WTC11 (cell line): ENCODE measurements at regions not wholly inside any gene's neighbourhood (a gene's known extent, or its start where the extent isn't known, plus 50 kb on each side); places are given as distances from the start of the nearest gene placed in this dataset.

ENCODE experiments used
- ATAC-seq: fragments of 200-7000 bp; cut with Tn5 transposase; 2 replicates; pipeline ENCODE4 v1.10.0; 2021; ENCODE audit warnings: mild to moderate bottlenecking, moderate library complexity
- CTCF ChIA-PET: fragments of 300-600 bp; sonication (Branson Sonifier 250); formaldehyde crosslinking; loops from one replicate; lab custom pipeline; 2021; ENCODE audit warnings: antibody characterized with exemption; lab: Charles Lee
- POLR2A ChIA-PET: fragments of 350-600 bp; sonication (Branson Sonifier 250); formaldehyde crosslinking; loops from one replicate; lab custom pipeline; 2021; ENCODE audit warnings: antibody characterized with exemption; lab: Charles Lee
- DNase-seq: peaks from one replicate; pipeline ENCODE4 v3.0.0; 2021; ENCODE audit warnings: low spot score
- H3K27ac Mint-ChIP-seq: 2 replicates; pipeline ENCODE4 v1.8.0; 2021; ENCODE audit warnings: mixed read lengths
- H3K27me3 Mint-ChIP-seq: 2 replicates; pipeline ENCODE4 v1.8.0; 2021; ENCODE audit warnings: low read depth, mild to moderate bottlenecking, moderate library complexity, mixed read lengths
- H3K36me3 Mint-ChIP-seq: 2 replicates; pipeline ENCODE4 v1.8.0; 2021; ENCODE audit warnings: mixed read lengths
- H3K4me1 Mint-ChIP-seq: 2 replicates; pipeline ENCODE4 v1.8.0; 2022; ENCODE audit warnings: mixed read lengths
- H3K4me3 Mint-ChIP-seq: 2 replicates; pipeline ENCODE4 v1.8.0; 2021; ENCODE audit warnings: mild to moderate bottlenecking, moderate library complexity, mixed read lengths
- H3K9me3 Mint-ChIP-seq: 2 replicates; pipeline ENCODE4 v1.8.0; 2021; ENCODE audit warnings: mixed read lengths
- ATF1 ChIP-seq: sonication (generic); formaldehyde crosslinking; IDR thresholded peaks from 2 replicates; pipeline ENCODE4 v1.8.1; 2023; ENCODE audit warnings: mild to moderate bottlenecking, moderate library complexity, missing genetic modification reagents
- ETV6 ChIP-seq: sonication (generic); formaldehyde crosslinking; IDR thresholded peaks from 2 replicates; pipeline ENCODE4 v1.8.1; 2022; ENCODE audit warnings: mild to moderate bottlenecking, missing genetic modification reagents
- FOXP1 ChIP-seq: sonication (generic); formaldehyde crosslinking; IDR thresholded peaks from 2 replicates; pipeline ENCODE4 v1.8.0; 2022; ENCODE audit warnings: missing genetic modification reagents, mild to moderate bottlenecking, moderate library complexity, borderline replicate concordance
- HMGA2 ChIP-seq: fragments of 250-450 bp; sonication (Bioruptor Pico); IDR thresholded peaks from 2 replicates; pipeline ENCODE4 v1.4.0; 2021; ENCODE audit warnings: mild to moderate bottlenecking, moderate library complexity
- JAZF1 ChIP-seq: fragments of 250-450 bp; sonication (Bioruptor Pico); IDR thresholded peaks from 2 replicates; pipeline ENCODE4 v1.9.0; 2021; ENCODE audit warnings: moderate library complexity, mild to moderate bottlenecking, inconsistent platforms
- KAT7 ChIP-seq: sonication (generic); formaldehyde crosslinking; IDR thresholded peaks from 2 replicates; pipeline ENCODE4 v1.8.1; 2023; ENCODE audit warnings: missing genetic modification reagents, mild to moderate bottlenecking, borderline replicate concordance
- NFE2L1 ChIP-seq: sonication (generic); formaldehyde crosslinking; IDR thresholded peaks from 2 replicates; pipeline ENCODE4 v1.8.1; 2023; ENCODE audit warnings: missing genetic modification reagents
- NFYB ChIP-seq: sonication (generic); formaldehyde crosslinking; conservative IDR thresholded peaks from 2 replicates; pipeline ENCODE4 v1.8.0; 2022; ENCODE audit warnings: low read depth, missing genetic modification reagents
- NR3C1 ChIP-seq: sonication (generic); formaldehyde crosslinking; conservative IDR thresholded peaks from 2 replicates; pipeline ENCODE4 v1.8.1; 2023; ENCODE audit warnings: low read depth, mild to moderate bottlenecking, missing genetic modification reagents
- SMAD4 ChIP-seq: sonication (generic); formaldehyde crosslinking; IDR thresholded peaks from 2 replicates; pipeline ENCODE4 v1.8.0; 2022; ENCODE audit warnings: mild to moderate bottlenecking, missing genetic modification reagents
- SOX15 ChIP-seq: fragments of 250-450 bp; sonication (Bioruptor Pico); IDR thresholded peaks from 2 replicates; pipeline ENCODE4 v1.9.0; 2021; ENCODE audit warnings: mild to moderate bottlenecking
- ZNF416 ChIP-seq: fragments of 250-450 bp; sonication (Bioruptor Pico); IDR thresholded peaks from 2 replicates; pipeline ENCODE4 v1.9.0; 2021; ENCODE audit warnings: mild to moderate bottlenecking, inconsistent platforms
- ZNF423 ChIP-seq: fragments of 250-450 bp; sonication (Bioruptor Pico); IDR thresholded peaks from 2 replicates; pipeline ENCODE4 v2.1.2; 2022; ENCODE audit warnings: mild to moderate bottlenecking, moderate library complexity
- TF ChIP-seq, protein P1 (sequence below): sonication (generic); formaldehyde crosslinking; IDR thresholded peaks from 2 replicates; pipeline ENCODE4 v1.8.1; 2023; ENCODE audit warnings: mild to moderate bottlenecking, missing genetic modification reagents
- TF ChIP-seq, protein P2 (sequence below): sonication (generic); formaldehyde crosslinking; IDR thresholded peaks from 2 replicates; pipeline ENCODE4 v1.8.0; 2022; ENCODE audit warnings: mild to moderate bottlenecking, missing genetic modification reagents
- TF ChIP-seq, protein P3 (sequence below): sonication (generic); formaldehyde crosslinking; IDR thresholded peaks from 2 replicates; pipeline ENCODE4 v1.8.1; 2023; ENCODE audit warnings: mild to moderate bottlenecking, missing genetic modification reagents, moderate library complexity
- TF ChIP-seq, protein P4 (sequence below): sonication (generic); formaldehyde crosslinking; conservative IDR thresholded peaks from 2 replicates; pipeline ENCODE4 v1.8.1; 2022; ENCODE audit warnings: mild to moderate bottlenecking, missing genetic modification reagents
- TF ChIP-seq, protein P5 (sequence below): sonication (generic); formaldehyde crosslinking; IDR thresholded peaks from 2 replicates; pipeline ENCODE4 v1.8.1; 2023; ENCODE audit warnings: mild to moderate bottlenecking, missing genetic modification reagents, moderate library complexity
- TF ChIP-seq, protein P6 (sequence below): fragments of 250-450 bp; sonication (Bioruptor Pico); IDR thresholded peaks from 2 replicates; pipeline ENCODE4 v2.1.2; 2022; ENCODE audit warnings: mild to moderate bottlenecking, moderate library complexity
- TF ChIP-seq, protein P7 (sequence below): fragments of 250-450 bp; sonication (Bioruptor Pico); IDR thresholded peaks from 2 replicates; pipeline ENCODE4 v1.9.0; 2021; ENCODE audit warnings: mild to moderate bottlenecking, borderline replicate concordance

DNA sequence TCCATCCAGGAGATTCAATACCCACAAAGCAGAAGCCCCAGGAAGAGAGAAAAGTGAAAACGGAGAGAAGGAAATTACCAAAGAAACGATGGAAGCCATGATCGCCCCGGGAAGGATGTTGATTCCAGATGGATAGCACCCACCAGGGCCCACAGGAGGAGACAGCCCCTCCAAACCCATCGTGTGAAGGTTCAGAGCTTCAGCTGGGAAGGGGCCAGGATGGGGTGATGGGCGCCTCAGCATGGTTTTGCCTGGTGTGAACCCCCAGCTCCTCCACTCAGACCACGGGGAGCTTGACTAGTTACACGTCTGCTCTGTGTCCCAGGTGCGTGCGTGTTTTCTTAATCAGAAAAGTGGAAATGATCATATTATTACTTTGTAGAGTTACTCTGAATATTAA, 264.5 kb downstream of the EIPR1 start:
- ATAC-seq (no peak), DNase-seq (no peak)
- H3K27ac Mint-ChIP-seq = no peak overlapping the region
- peaks cover 13% of the 10 kb centered on the region for H3K9me3 Mint-ChIP-seq
- H3K27me3 Mint-ChIP-seq = no peaks in the 10 kb centered on the region
- peaks cover 8% of the 10 kb centered on the region for H3K4me1 Mint-ChIP-seq
- no peak overlapping the region for H3K4me3 Mint-ChIP-seq
- POLR2A ChIA-PET = no interaction called here
- CTCF ChIA-PET = no interaction called here
- TF ChIP-seq, protein P1, sequence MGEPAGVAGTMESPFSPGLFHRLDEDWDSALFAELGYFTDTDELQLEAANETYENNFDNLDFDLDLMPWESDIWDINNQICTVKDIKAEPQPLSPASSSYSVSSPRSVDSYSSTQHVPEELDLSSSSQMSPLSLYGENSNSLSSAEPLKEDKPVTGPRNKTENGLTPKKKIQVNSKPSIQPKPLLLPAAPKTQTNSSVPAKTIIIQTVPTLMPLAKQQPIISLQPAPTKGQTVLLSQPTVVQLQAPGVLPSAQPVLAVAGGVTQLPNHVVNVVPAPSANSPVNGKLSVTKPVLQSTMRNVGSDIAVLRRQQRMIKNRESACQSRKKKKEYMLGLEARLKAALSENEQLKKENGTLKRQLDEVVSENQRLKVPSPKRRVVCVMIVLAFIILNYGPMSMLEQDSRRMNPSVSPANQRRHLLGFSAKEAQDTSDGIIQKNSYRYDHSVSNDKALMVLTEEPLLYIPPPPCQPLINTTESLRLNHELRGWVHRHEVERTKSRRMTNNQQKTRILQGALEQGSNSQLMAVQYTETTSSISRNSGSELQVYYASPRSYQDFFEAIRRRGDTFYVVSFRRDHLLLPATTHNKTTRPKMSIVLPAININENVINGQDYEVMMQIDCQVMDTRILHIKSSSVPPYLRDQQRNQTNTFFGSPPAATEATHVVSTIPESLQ (CRISPR knock-in tag) = no peak
- TF ChIP-seq NFE2L1 (CRISPR knock-in tag) (no peak), ZNF416 (CRISPR knock-in tag) (no peak), NFYB (CRISPR knock-in tag) (no peak), ATF1 (CRISPR knock-in tag) (no peak), SOX15 (CRISPR knock-in tag) (no peak), SMAD4 (CRISPR knock-in tag) (no peak), HMGA2 (CRISPR knock-in tag) (no peak), JAZF1 (CRISPR knock-in tag) (no peak), ETV6 (no peak), KAT7 (CRISPR knock-in tag) (no peak), NR3C1 (no peak), ZNF423 (no peak), FOXP1 (CRISPR knock-in tag) (no peak)
- TF ChIP-seq, protein P2, sequence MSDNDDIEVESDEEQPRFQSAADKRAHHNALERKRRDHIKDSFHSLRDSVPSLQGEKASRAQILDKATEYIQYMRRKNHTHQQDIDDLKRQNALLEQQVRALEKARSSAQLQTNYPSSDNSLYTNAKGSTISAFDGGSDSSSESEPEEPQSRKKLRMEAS (CRISPR knock-in tag) = no peak
- TF ChIP-seq, protein P3, sequence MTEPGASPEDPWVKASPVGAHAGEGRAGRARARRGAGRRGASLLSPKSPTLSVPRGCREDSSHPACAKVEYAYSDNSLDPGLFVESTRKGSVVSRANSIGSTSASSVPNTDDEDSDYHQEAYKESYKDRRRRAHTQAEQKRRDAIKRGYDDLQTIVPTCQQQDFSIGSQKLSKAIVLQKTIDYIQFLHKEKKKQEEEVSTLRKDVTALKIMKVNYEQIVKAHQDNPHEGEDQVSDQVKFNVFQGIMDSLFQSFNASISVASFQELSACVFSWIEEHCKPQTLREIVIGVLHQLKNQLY (CRISPR knock-in tag) = no peak
- TF ChIP-seq, protein P4, sequence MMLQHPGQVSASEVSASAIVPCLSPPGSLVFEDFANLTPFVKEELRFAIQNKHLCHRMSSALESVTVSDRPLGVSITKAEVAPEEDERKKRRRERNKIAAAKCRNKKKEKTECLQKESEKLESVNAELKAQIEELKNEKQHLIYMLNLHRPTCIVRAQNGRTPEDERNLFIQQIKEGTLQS (CRISPR knock-in tag) = no peak
- TF ChIP-seq, protein P5, sequence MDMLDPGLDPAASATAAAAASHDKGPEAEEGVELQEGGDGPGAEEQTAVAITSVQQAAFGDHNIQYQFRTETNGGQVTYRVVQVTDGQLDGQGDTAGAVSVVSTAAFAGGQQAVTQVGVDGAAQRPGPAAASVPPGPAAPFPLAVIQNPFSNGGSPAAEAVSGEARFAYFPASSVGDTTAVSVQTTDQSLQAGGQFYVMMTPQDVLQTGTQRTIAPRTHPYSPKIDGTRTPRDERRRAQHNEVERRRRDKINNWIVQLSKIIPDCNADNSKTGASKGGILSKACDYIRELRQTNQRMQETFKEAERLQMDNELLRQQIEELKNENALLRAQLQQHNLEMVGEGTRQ = no peak
- TF ChIP-seq, protein P6, sequence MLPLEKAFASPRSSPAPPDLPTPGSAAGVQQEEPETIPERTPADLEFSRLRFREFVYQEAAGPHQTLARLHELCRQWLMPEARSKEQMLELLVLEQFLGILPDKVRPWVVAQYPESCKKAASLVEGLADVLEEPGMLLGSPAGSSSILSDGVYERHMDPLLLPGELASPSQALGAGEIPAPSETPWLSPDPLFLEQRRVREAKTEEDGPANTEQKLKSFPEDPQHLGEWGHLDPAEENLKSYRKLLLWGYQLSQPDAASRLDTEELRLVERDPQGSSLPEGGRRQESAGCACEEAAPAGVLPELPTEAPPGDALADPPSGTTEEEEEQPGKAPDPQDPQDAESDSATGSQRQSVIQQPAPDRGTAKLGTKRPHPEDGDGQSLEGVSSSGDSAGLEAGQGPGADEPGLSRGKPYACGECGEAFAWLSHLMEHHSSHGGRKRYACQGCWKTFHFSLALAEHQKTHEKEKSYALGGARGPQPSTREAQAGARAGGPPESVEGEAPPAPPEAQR (CRISPR knock-in tag) = no peak
- TF ChIP-seq, protein P7, sequence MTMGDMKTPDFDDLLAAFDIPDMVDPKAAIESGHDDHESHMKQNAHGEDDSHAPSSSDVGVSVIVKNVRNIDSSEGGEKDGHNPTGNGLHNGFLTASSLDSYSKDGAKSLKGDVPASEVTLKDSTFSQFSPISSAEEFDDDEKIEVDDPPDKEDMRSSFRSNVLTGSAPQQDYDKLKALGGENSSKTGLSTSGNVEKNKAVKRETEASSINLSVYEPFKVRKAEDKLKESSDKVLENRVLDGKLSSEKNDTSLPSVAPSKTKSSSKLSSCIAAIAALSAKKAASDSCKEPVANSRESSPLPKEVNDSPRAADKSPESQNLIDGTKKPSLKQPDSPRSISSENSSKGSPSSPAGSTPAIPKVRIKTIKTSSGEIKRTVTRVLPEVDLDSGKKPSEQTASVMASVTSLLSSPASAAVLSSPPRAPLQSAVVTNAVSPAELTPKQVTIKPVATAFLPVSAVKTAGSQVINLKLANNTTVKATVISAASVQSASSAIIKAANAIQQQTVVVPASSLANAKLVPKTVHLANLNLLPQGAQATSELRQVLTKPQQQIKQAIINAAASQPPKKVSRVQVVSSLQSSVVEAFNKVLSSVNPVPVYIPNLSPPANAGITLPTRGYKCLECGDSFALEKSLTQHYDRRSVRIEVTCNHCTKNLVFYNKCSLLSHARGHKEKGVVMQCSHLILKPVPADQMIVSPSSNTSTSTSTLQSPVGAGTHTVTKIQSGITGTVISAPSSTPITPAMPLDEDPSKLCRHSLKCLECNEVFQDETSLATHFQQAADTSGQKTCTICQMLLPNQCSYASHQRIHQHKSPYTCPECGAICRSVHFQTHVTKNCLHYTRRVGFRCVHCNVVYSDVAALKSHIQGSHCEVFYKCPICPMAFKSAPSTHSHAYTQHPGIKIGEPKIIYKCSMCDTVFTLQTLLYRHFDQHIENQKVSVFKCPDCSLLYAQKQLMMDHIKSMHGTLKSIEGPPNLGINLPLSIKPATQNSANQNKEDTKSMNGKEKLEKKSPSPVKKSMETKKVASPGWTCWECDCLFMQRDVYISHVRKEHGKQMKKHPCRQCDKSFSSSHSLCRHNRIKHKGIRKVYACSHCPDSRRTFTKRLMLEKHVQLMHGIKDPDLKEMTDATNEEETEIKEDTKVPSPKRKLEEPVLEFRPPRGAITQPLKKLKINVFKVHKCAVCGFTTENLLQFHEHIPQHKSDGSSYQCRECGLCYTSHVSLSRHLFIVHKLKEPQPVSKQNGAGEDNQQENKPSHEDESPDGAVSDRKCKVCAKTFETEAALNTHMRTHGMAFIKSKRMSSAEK (CRISPR knock-in tag) = no peak
- peaks cover 8% of the 10 kb centered on the region; the same call in 1 of the 2 replicates for H3K36me3 Mint-ChIP-seq
